HEK293T (cell line): ENCODE measurements at regions not wholly inside any gene's neighbourhood (a gene's known extent, or its start where the extent isn't known, plus 50 kb on each side); places are given as distances from the start of the nearest gene placed in this dataset.

Source experiments
- BHLHE40 ChIP-seq: fragments of 450-650 bp; IDR thresholded peaks from 2 replicates; pipeline ENCODE4 v1.6.1; 2016; ENCODE audit warnings: mild to moderate bottlenecking, moderate library complexity, borderline replicate concordance
- ELF4 ChIP-seq: fragments of 450-650 bp; IDR thresholded peaks from 2 replicates; pipeline ENCODE4 v1.6.1; 2017; ENCODE audit warnings: antibody characterized with exemption
- FOXK2 ChIP-seq: fragments of 450-650 bp; IDR thresholded peaks from 2 replicates; pipeline ENCODE4 v1.6.1; 2016; ENCODE audit warnings: mild to moderate bottlenecking
- FOXM1 ChIP-seq: fragments of 450-650 bp; IDR thresholded peaks from 2 replicates; pipeline ENCODE4 v1.6.1; 2017; ENCODE audit warnings: mild to moderate bottlenecking, borderline replicate concordance
- LEF1 ChIP-seq: fragments of 450-650 bp; IDR thresholded peaks from 2 replicates; pipeline ENCODE4 v1.6.1; 2017; ENCODE audit warnings: mild to moderate bottlenecking, borderline replicate concordance
- PKNOX1 ChIP-seq: fragments of 450-650 bp; IDR thresholded peaks from 2 replicates; pipeline ENCODE4 v1.6.1; 2016
- SP1 ChIP-seq: fragments of 450-650 bp; IDR thresholded peaks from 2 replicates; pipeline ENCODE4 v1.6.1; 2017
- SUZ12 ChIP-seq: fragments of 450-650 bp; IDR thresholded peaks from 2 replicates; pipeline ENCODE4 v1.6.1; 2016; ENCODE audit warnings: mild to moderate bottlenecking
- TARDBP ChIP-seq: fragments of 450-650 bp; IDR thresholded peaks from 2 replicates; pipeline ENCODE4 v1.6.1; 2016
- ZNF384 ChIP-seq: fragments of 450-650 bp; IDR thresholded peaks from 2 replicates; pipeline ENCODE4 v1.6.1; 2016

GRCh38 chr6:109253366-109253765, 128.9 kb downstream of the CD164 start:
- TF ChIP-seq FOXM1 (no peak), ZNF384 (no peak), LEF1 (no peak), SP1 (no peak), BHLHE40 (no peak), TARDBP (no peak), PKNOX1 (no peak), SUZ12 (no peak), FOXK2 (no peak), ELF4 (no peak)
